Spinal cord (tissue), 9 donors: ENCODE measurements at regions not wholly inside any gene's neighbourhood (a gene's known extent, or its start where the extent isn't known, plus 50 kb on each side); places are given as distances from the start of the nearest gene placed in this dataset.

Experiments
- DNase-seq, 6 donors: peaks; one replicate each; pipeline versions ENCODE4 v3.0.0 to v3.0.0-alpha.2; 2013 to 2015; ENCODE audit warnings: low spot score in 6 of 6, low read depth in 4 of 6
- H3K27ac ChIP-seq: one replicate; pipeline ENCODE4 v1.5.1; 2013; ENCODE audit warnings: low read depth, low read length, control low read depth
- H3K27me3 ChIP-seq: one replicate; pipeline ENCODE4 v1.6.1; 2013; ENCODE audit warnings: low read length; ENCODE audit not compliant: control insufficient read depth, insufficient read depth
- H3K36me3 ChIP-seq: one replicate; pipeline ENCODE4 v1.6.1; 2013; ENCODE audit warnings: low read length; ENCODE audit not compliant: control insufficient read depth, insufficient read depth
- H3K4me1 ChIP-seq: one replicate; pipeline ENCODE4 v1.6.1; 2013; ENCODE audit warnings: low read length; ENCODE audit not compliant: control insufficient read depth, insufficient read depth
- H3K4me3 ChIP-seq: one replicate; pipeline ENCODE4 v1.5.1; 2013; ENCODE audit warnings: low read depth, low read length, control low read depth
- H3K9me3 ChIP-seq: one replicate; pipeline ENCODE4 v1.6.1; 2013; ENCODE audit warnings: low read length; ENCODE audit not compliant: control insufficient read depth, insufficient read depth
- WGBS: methylation state at CpG from one replicate; pipeline ENCODE4 v1.1.5; 2013; ENCODE audit warnings: missing lambda C conversion rate; ENCODE audit not compliant: insufficient coverage; 5-methylcytosine and 5-hydroxymethylcytosine counted together
- donor health status: healthy.

- Histone ChIP-seq H3K27ac (no peak overlapping the region), H3K4me1 (peaks cover 37% of the 10 kb centered on the region), H3K9me3 (no peaks in the 10 kb centered on the region), H3K4me3 (no peak overlapping the region), H3K36me3 (peaks cover 46% of the 10 kb centered on the region), H3K27me3 (no peaks in the 10 kb centered on the region)
- no peak for DNase-seq
- 95% methylated on average over 34 of the region's 34 CpGs for WGBS
Observed at GRCh38 chr17:77402159-77402731, 261.5 kb downstream of the SEC14L1 start.

- Histone ChIP-seq H3K4me3 (no peak overlapping the region), H3K9me3 (no peaks in the 10 kb centered on the region), H3K27ac (no peak overlapping the region), H3K4me1 (peaks cover 52% of the 10 kb centered on the region), H3K36me3 (peaks cover 50% of the 10 kb centered on the region), H3K27me3 (no peaks in the 10 kb centered on the region)
- 57% methylated on average over 4 of the region's 9 CpGs for WGBS
- no peak for DNase-seq
Observed at GRCh38 chr17:77403854-77404253, 263.1 kb downstream of the SEC14L1 start.

GRCh38 chr17:77404812-77405581 is 264.2 kb downstream of the SEC14L1 start:
- Histone ChIP-seq H3K27me3 (no peaks in the 10 kb centered on the region), H3K4me1 (peaks cover 63% of the 10 kb centered on the region), H3K36me3 (peaks cover 49% of the 10 kb centered on the region), H3K27ac (no peak overlapping the region), H3K4me3 (no peak overlapping the region), H3K9me3 (no peaks in the 10 kb centered on the region)
- no peak for DNase-seq
- 88% methylated on average over 19 of the region's 20 CpGs for WGBS

- H3K4me3 ChIP-seq: no peak overlapping the region
- WGBS: 93% methylated on average over 7 of the region's 11 CpGs
- H3K27ac ChIP-seq: no peak overlapping the region
- DNase-seq: no peak
- no peaks in the 10 kb centered on the region for H3K27me3 ChIP-seq
- H3K36me3 ChIP-seq: peaks cover 50% of the 10 kb centered on the region
- H3K9me3 ChIP-seq: no peaks in the 10 kb centered on the region
- peaks cover 65% of the 10 kb centered on the region for H3K4me1 ChIP-seq
Observed at GRCh38 chr17:77405867-77406732, 265.3 kb downstream of the SEC14L1 start.

GRCh38 chr17:77407321-77408277 is 266.8 kb downstream of the SEC14L1 start:
- H3K4me1 ChIP-seq: peaks cover 65% of the 10 kb centered on the region
- no peak for DNase-seq
- no peaks in the 10 kb centered on the region for H3K27me3 ChIP-seq
- peaks cover 38% of the 10 kb centered on the region for H3K36me3 ChIP-seq
- no peak overlapping the region for H3K4me3 ChIP-seq
- WGBS: 76% methylated on average over 7 of the region's 11 CpGs
- H3K27ac ChIP-seq: no peak overlapping the region
- peaks cover 2% of the 10 kb centered on the region for H3K9me3 ChIP-seq

GRCh38 chr17:77408284-77408683 is 267.5 kb downstream of the SEC14L1 start:
- peak overlapping the region; percentile 54 for H3K27ac ChIP-seq
- no peaks in the 10 kb centered on the region for H3K27me3 ChIP-seq
- 68% methylated on average over 9 of the region's 9 CpGs for WGBS
- H3K36me3 ChIP-seq: peaks cover 32% of the 10 kb centered on the region
- peaks cover 6% of the 10 kb centered on the region for H3K9me3 ChIP-seq
- H3K4me3 ChIP-seq: no peak overlapping the region
- DNase-seq: no peak
- peaks cover 59% of the 10 kb centered on the region for H3K4me1 ChIP-seq

GRCh38 chr17:77409282-77410161 is 268.8 kb downstream of the SEC14L1 start:
- H3K27me3 ChIP-seq: no peaks in the 10 kb centered on the region
- H3K27ac ChIP-seq: peak overlapping the region; percentile 54
- WGBS: 29% methylated on average over 32 of the region's 34 CpGs
- H3K36me3 ChIP-seq: peaks cover 28% of the 10 kb centered on the region
- H3K4me1 ChIP-seq: peaks cover 49% of the 10 kb centered on the region
- DNase-seq: peak in 3 of 6 donors; percentile 57 to 86 (median 65)
- peaks cover 6% of the 10 kb centered on the region for H3K9me3 ChIP-seq
- no peak overlapping the region for H3K4me3 ChIP-seq

- Histone ChIP-seq H3K4me1 (peaks cover 39% of the 10 kb centered on the region), H3K27ac (peak overlapping the region; percentile 54), H3K4me3 (no peak overlapping the region), H3K27me3 (no peaks in the 10 kb centered on the region), H3K36me3 (peaks cover 23% of the 10 kb centered on the region), H3K9me3 (peaks cover 6% of the 10 kb centered on the region)
- 82% methylated on average over 8 of the region's 13 CpGs for WGBS
- DNase-seq: no peak
Observed at GRCh38 chr17:77410470-77410869, 269.7 kb downstream of the SEC14L1 start.
